IgD-negative memory B cell (primary cell): ENCODE measurements at regions not wholly inside any gene's neighbourhood (a gene's known extent, or its start where the extent isn't known, plus 50 kb on each side); places are given as distances from the start of the nearest gene placed in this dataset.
A peak's percentile ranks its signal among the peaks of the same experiment; 100 is the strongest.

Source experiments
- H3K27ac Mint-ChIP-seq, 3 donors: one replicate each; pipeline ENCODE4 v1.8.0; 2020 to 2022; ENCODE audit warnings: mild to moderate bottlenecking in 3 of 3, mixed read lengths in 3 of 3, moderate library complexity in 1 of 3
- H3K27me3 Mint-ChIP-seq: one replicate; pipeline ENCODE4 v1.8.0; 2021; ENCODE audit warnings: mixed read lengths
- H3K36me3 Mint-ChIP-seq: one replicate; pipeline ENCODE4 v1.8.0; 2020; ENCODE audit warnings: mild to moderate bottlenecking, mixed read lengths
- H3K4me1 Mint-ChIP-seq, 3 donors: one replicate each; pipeline ENCODE4 v1.8.0; 2020 to 2022; ENCODE audit warnings: mixed read lengths in 3 of 3, mild to moderate bottlenecking in 1 of 3
- H3K4me3 Mint-ChIP-seq, 4 donors: one replicate each; pipeline ENCODE4 v1.8.0; 2020 to 2022; ENCODE audit warnings: mild to moderate bottlenecking in 4 of 4, mixed read lengths in 4 of 4, moderate library complexity in 3 of 4
- H3K9me3 Mint-ChIP-seq, 3 donors: one replicate each; pipeline ENCODE4 v1.8.0; 2020 to 2021; ENCODE audit warnings: mixed read lengths in 3 of 3, mild to moderate bottlenecking in 1 of 3

GRCh38 chr19:28881616-28882015 is 331.3 kb downstream of the UQCRFS1 start:
- peaks cover 0 to 11% (median 3%) of the 10 kb centered on the region in 3 donors for H3K9me3 Mint-ChIP-seq
- no peaks in the 10 kb centered on the region for H3K4me1 Mint-ChIP-seq
- H3K36me3 Mint-ChIP-seq, result peaks cover 1% of the 10 kb centered on the region
- H3K27me3 Mint-ChIP-seq, result peaks cover 3% of the 10 kb centered on the region
- H3K27ac Mint-ChIP-seq, result no peak overlapping the region
- no peak overlapping the region for H3K4me3 Mint-ChIP-seq

GRCh38 chr19:28880735-28881401 is 332.1 kb downstream of the UQCRFS1 start:
- Mint-ChIP-seq H3K27me3 (peaks cover 3% of the 10 kb centered on the region), H3K9me3 (peaks cover 0 to 11% (median 1%) of the 10 kb centered on the region in 3 donors), H3K4me1 (no peaks in the 10 kb centered on the region), H3K36me3 (peaks cover 1% of the 10 kb centered on the region), H3K27ac (no peak overlapping the region), H3K4me3 (no peak overlapping the region)

GRCh38 chr19:28878862-28879566 is 333.9 kb downstream of the UQCRFS1 start:
- Mint-ChIP-seq H3K4me1 (no peaks in the 10 kb centered on the region), H3K27ac (no peak overlapping the region), H3K36me3 (no peaks in the 10 kb centered on the region), H3K4me3 (no peak overlapping the region), H3K9me3 (peaks cover 0 to 4% (median 0%) of the 10 kb centered on the region in 3 donors), H3K27me3 (no peaks in the 10 kb centered on the region)

GRCh38 chr19:28876609-28877123 is 336.3 kb downstream of the UQCRFS1 start:
- Mint-ChIP-seq H3K4me1 (no peaks in the 10 kb centered on the region), H3K36me3 (no peaks in the 10 kb centered on the region), H3K4me3 (no peak overlapping the region), H3K9me3 (peaks cover 0 to 9% (median 1%) of the 10 kb centered on the region in 3 donors), H3K27me3 (no peaks in the 10 kb centered on the region), H3K27ac (peak overlapping the region in 1 of 3 donors; percentile 61)

GRCh38 chr19:28874742-28875141 is 338.2 kb downstream of the UQCRFS1 start:
- H3K36me3 Mint-ChIP-seq, result no peaks in the 10 kb centered on the region
- H3K4me3 Mint-ChIP-seq, result no peak overlapping the region
- H3K27ac Mint-ChIP-seq, result no peak overlapping the region
- peaks cover 0 to 9% (median 1%) of the 10 kb centered on the region in 3 donors for H3K9me3 Mint-ChIP-seq
- no peaks in the 10 kb centered on the region for H3K4me1 Mint-ChIP-seq
- no peaks in the 10 kb centered on the region for H3K27me3 Mint-ChIP-seq

GRCh38 chr19:28873301-28873700 is 339.6 kb downstream of the UQCRFS1 start:
- no peak overlapping the region for H3K4me3 Mint-ChIP-seq
- H3K9me3 Mint-ChIP-seq, result peaks cover 3 to 14% (median 4%) of the 10 kb centered on the region in 3 donors
- no peak overlapping the region for H3K27ac Mint-ChIP-seq
- H3K27me3 Mint-ChIP-seq, result no peaks in the 10 kb centered on the region
- no peaks in the 10 kb centered on the region for H3K4me1 Mint-ChIP-seq
- no peaks in the 10 kb centered on the region for H3K36me3 Mint-ChIP-seq

GRCh38 chr19:28871099-28871725 is 341.7 kb downstream of the UQCRFS1 start:
- Mint-ChIP-seq H3K4me1 (no peaks in the 10 kb centered on the region), H3K27ac (no peak overlapping the region), H3K9me3 (peaks cover 3 to 14% (median 5%) of the 10 kb centered on the region in 3 donors), H3K4me3 (no peak overlapping the region), H3K36me3 (no peaks in the 10 kb centered on the region), H3K27me3 (no peaks in the 10 kb centered on the region)

- Mint-ChIP-seq H3K9me3 (peaks cover 3 to 14% (median 6%) of the 10 kb centered on the region in 3 donors), H3K4me3 (no peak overlapping the region), H3K27me3 (no peaks in the 10 kb centered on the region), H3K27ac (no peak overlapping the region), H3K36me3 (no peaks in the 10 kb centered on the region), H3K4me1 (no peaks in the 10 kb centered on the region)
These were observed 343.5 kb downstream of the UQCRFS1 start for GRCh38 chr19:28869459-28869858.

GRCh38 chr19:28868836-28869235 is 344.1 kb downstream of the UQCRFS1 start:
- Mint-ChIP-seq H3K4me3 (no peak overlapping the region), H3K4me1 (no peaks in the 10 kb centered on the region), H3K36me3 (no peaks in the 10 kb centered on the region), H3K9me3 (peaks cover 3 to 12% (median 8%) of the 10 kb centered on the region in 3 donors), H3K27me3 (no peaks in the 10 kb centered on the region), H3K27ac (no peak overlapping the region)

- H3K4me3 Mint-ChIP-seq, result no peak overlapping the region
- H3K27me3 Mint-ChIP-seq, result no peaks in the 10 kb centered on the region
- peaks cover 3 to 9% (median 6%) of the 10 kb centered on the region in 3 donors for H3K9me3 Mint-ChIP-seq
- H3K36me3 Mint-ChIP-seq, result no peaks in the 10 kb centered on the region
- H3K27ac Mint-ChIP-seq, result no peak overlapping the region
- no peaks in the 10 kb centered on the region for H3K4me1 Mint-ChIP-seq
These were observed 345.0 kb downstream of the UQCRFS1 start for GRCh38 chr19:28867978-28868377.

GRCh38 chr19:28864577-28865042 is 348.3 kb downstream of the UQCRFS1 start:
- H3K27ac Mint-ChIP-seq, result no peak overlapping the region
- peaks cover 3 to 12% (median 6%) of the 10 kb centered on the region in 3 donors for H3K9me3 Mint-ChIP-seq
- no peak overlapping the region for H3K4me3 Mint-ChIP-seq
- H3K4me1 Mint-ChIP-seq, result no peaks in the 10 kb centered on the region
- H3K36me3 Mint-ChIP-seq, result no peaks in the 10 kb centered on the region
- no peaks in the 10 kb centered on the region for H3K27me3 Mint-ChIP-seq

- H3K27ac Mint-ChIP-seq, result no peak overlapping the region
- no peaks in the 10 kb centered on the region for H3K27me3 Mint-ChIP-seq
- no peaks in the 10 kb centered on the region for H3K4me1 Mint-ChIP-seq
- peaks cover 3 to 13% (median 6%) of the 10 kb centered on the region in 3 donors for H3K9me3 Mint-ChIP-seq
- no peaks in the 10 kb centered on the region for H3K36me3 Mint-ChIP-seq
- no peak overlapping the region for H3K4me3 Mint-ChIP-seq
These were observed 348.9 kb downstream of the UQCRFS1 start for GRCh38 chr19:28864024-28864503.

GRCh38 chr19:28862238-28862637 is 350.7 kb downstream of the UQCRFS1 start:
- H3K9me3 Mint-ChIP-seq, result peaks cover 0 to 10% (median 8%) of the 10 kb centered on the region in 3 donors
- no peak overlapping the region for H3K4me3 Mint-ChIP-seq
- no peaks in the 10 kb centered on the region for H3K36me3 Mint-ChIP-seq
- H3K27me3 Mint-ChIP-seq, result no peaks in the 10 kb centered on the region
- H3K4me1 Mint-ChIP-seq, result no peaks in the 10 kb centered on the region
- H3K27ac Mint-ChIP-seq, result no peak overlapping the region

- Mint-ChIP-seq H3K4me1 (no peaks in the 10 kb centered on the region), H3K4me3 (no peak overlapping the region), H3K9me3 (peaks cover 0 to 15% (median 12%) of the 10 kb centered on the region in 3 donors), H3K27ac (no peak overlapping the region), H3K27me3 (no peaks in the 10 kb centered on the region), H3K36me3 (no peaks in the 10 kb centered on the region)
These were observed 353.1 kb downstream of the UQCRFS1 start for GRCh38 chr19:28859811-28860210.

- Mint-ChIP-seq H3K36me3 (no peaks in the 10 kb centered on the region), H3K27me3 (no peaks in the 10 kb centered on the region), H3K27ac (no peak overlapping the region), H3K9me3 (peaks cover 0 to 15% (median 12%) of the 10 kb centered on the region in 3 donors), H3K4me1 (no peaks in the 10 kb centered on the region), H3K4me3 (no peak overlapping the region)
These were observed 354.0 kb downstream of the UQCRFS1 start for GRCh38 chr19:28858933-28859332.
